ENCODE measurements at regions not wholly inside any gene's neighbourhood (a gene's known extent, or its start where the extent isn't known, plus 50 kb on each side); places are given as distances from the start of the nearest gene placed in this dataset.
A peak's percentile ranks its signal among the peaks of the same experiment; 100 is the strongest.

DNA sequence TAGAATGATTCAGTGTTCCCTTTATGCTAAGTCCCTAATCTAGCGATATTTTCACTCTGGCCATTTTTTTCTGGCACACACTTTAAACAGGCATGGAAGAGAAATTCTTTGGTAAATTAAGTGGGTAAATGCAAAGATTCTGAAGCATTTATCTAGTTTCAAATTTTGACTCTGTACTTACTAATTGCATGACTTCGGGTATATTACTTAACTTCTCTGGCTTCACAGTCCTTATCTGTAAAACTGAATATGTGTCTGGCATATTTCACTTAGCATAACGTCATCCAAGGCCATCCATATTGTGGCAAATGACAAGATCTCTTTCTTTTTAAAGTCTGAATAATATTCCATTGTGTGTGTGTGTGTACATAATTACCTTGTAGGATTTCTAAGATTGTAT, 114.5 kb downstream of the MBL2 start:
- TF ChIP-seq GATA2 (IDR thresholded peaks at IDR 0.05; ENCODE audit: low read depth, low read length) (no peak), GATA3 (IDR thresholded peaks at IDR 0.05; ENCODE audit: low read depth, low read length) (peak; percentile 28; the same call in 1 of the 2 replicates)
